Sigmoid colon (tissue), 4 donors: ENCODE measurements at regions not wholly inside any gene's neighbourhood (a gene's known extent, or its start where the extent isn't known, plus 50 kb on each side); places are given as distances from the start of the nearest gene placed in this dataset.

Experiments used
- EP300 ChIP-seq, 4 donors: sonication (generic); formaldehyde crosslinking; IDR thresholded peaks; one replicate each; pipeline ENCODE4 v1.6.1; 2017; ENCODE audit warnings: antibody characterized with exemption in 4 of 4
- POLR2A ChIP-seq, 2 donors: fragments of 450-650 bp; IDR thresholded peaks; one replicate each; pipeline ENCODE4 v1.6.1; 2016; ENCODE audit warnings: antibody characterized with exemption in 2 of 2, mild to moderate bottlenecking in 2 of 2, moderate library complexity in 2 of 2
- TF ChIP-seq, protein P1 (sequence below), 4 experiments: fragments of 450-650 bp in 3 of 4; fragments of 200-600 bp in 1 of 4; IDR thresholded peaks; one replicate each; pipeline ENCODE4 v1.5.1; 2016 to 2019; ENCODE audit warnings: antibody characterized with exemption in 4 of 4, mild to moderate bottlenecking in 3 of 4, moderate library complexity in 2 of 4

DNA sequence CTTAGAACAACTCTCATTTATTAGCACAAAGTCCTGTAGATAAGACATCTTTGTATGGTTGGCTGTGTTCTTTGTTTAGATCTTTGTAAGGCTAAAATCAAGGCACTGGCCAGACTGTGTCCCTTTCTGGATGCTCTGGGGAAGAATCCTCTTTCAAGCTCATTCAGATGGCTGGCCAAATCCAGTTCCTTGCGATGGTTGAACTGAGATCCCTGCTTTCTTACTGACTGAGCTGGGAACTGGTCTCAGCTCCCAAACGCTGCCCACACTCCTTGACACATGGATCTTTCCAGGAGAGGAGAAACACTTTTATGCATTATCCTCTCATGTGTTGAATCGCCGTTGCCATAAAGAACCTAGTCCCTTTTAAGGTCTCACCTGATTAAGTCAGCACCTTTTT, 586.5 kb upstream of the IGFBP3 start:
- TF ChIP-seq, protein P1, sequence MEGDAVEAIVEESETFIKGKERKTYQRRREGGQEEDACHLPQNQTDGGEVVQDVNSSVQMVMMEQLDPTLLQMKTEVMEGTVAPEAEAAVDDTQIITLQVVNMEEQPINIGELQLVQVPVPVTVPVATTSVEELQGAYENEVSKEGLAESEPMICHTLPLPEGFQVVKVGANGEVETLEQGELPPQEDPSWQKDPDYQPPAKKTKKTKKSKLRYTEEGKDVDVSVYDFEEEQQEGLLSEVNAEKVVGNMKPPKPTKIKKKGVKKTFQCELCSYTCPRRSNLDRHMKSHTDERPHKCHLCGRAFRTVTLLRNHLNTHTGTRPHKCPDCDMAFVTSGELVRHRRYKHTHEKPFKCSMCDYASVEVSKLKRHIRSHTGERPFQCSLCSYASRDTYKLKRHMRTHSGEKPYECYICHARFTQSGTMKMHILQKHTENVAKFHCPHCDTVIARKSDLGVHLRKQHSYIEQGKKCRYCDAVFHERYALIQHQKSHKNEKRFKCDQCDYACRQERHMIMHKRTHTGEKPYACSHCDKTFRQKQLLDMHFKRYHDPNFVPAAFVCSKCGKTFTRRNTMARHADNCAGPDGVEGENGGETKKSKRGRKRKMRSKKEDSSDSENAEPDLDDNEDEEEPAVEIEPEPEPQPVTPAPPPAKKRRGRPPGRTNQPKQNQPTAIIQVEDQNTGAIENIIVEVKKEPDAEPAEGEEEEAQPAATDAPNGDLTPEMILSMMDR (IDR thresholded peaks at IDR 0.05): no peak
- no peak for TF ChIP-seq EP300 (IDR thresholded peaks at IDR 0.05)
- TF ChIP-seq POLR2A (IDR thresholded peaks at IDR 0.05): no peak
